SK-N-SH (cell line): ENCODE measurements at regions not wholly inside any gene's neighbourhood (a gene's known extent, or its start where the extent isn't known, plus 50 kb on each side); places are given as distances from the start of the nearest gene placed in this dataset.
"Not testable (repeated sequence)": the region's sequence is repeated elsewhere in the genome, so short reads cannot be mapped to it uniquely, and the experiment has no call there.

Experiments
- CTCF ChIA-PET: fragments of 300-600, 350-600 bp; formaldehyde crosslinking; extraction: SDS; loops from one replicate; lab custom pipeline; 2021; lab: Yijun Ruan, JAX
- POLR2A ChIA-PET: fragments of 350-600 bp; sonication (Branson Sonifier 250); formaldehyde crosslinking; extraction: SDS; loops from one replicate; lab custom pipeline; 2020; ENCODE audit warnings: antibody characterized with exemption, inconsistent platforms; lab: Yijun Ruan, JAX
- DNase-seq: peaks from one replicate; pipeline ENCODE4 v3.0.0; 2012
- H2AFZ ChIP-seq: fragments of 200-600 bp; sonication (generic); 2 replicates; pipeline ENCODE4 v1.8.1; 2016; ENCODE audit warnings: antibody characterized with exemption, mild to moderate bottlenecking, low read depth
- H3F3A ChIP-seq: fragments of 200-600 bp; sonication (generic); replicated peaks from 2 replicates; pipeline ENCODE3; 2016; ENCODE audit warnings: antibody characterized with exemption, mild to moderate bottlenecking; ENCODE audit not compliant: insufficient read depth
- H3K27ac ChIP-seq, 2 experiments: fragments of 200-500 bp in 1 of 2; fragments of 200-600 bp in 1 of 2; sonication (Bioruptor generic) in 1 of 2; sonication (generic), shearing (Covaris generic) in 1 of 2; 2 replicates each; pipeline versions ENCODE4 v1.5.1 to v1.6.1; 2014 to 2016; ENCODE audit warnings: low read depth in 2 of 2, inconsistent platforms in 1 of 2, low read length in 1 of 2, mild to moderate bottlenecking in 1 of 2, mixed read lengths in 1 of 2
- H3K27me3 ChIP-seq: fragments of 200-600 bp; sonication (generic), shearing (Covaris generic); 2 replicates; pipeline ENCODE4 v1.6.1; 2016; ENCODE audit warnings: mixed run types; ENCODE audit not compliant: insufficient read depth
- H3K36me3 ChIP-seq, 2 experiments: fragments of 200-500 bp in 1 of 2; fragments of 200-600 bp in 1 of 2; sonication (Bioruptor generic) in 1 of 2; sonication (generic) in 1 of 2; replicated peaks in 1 of 2; 2 replicates each; pipeline versions ENCODE3 to v1.5.1; 2014 to 2016; ENCODE audit warnings: low read length in 1 of 2, mild to moderate bottlenecking in 1 of 2; ENCODE audit not compliant: insufficient read depth in 2 of 2, control insufficient read depth in 1 of 2
- H3K4me1 ChIP-seq, 2 experiments: fragments of 200-500 bp in 1 of 2; fragments of 200-600 bp in 1 of 2; sonication (Bioruptor generic) in 1 of 2; sonication (generic), shearing (Covaris generic) in 1 of 2; 2 replicates each; pipeline versions ENCODE4 v1.5.1 to v1.6.1; 2014 to 2016; ENCODE audit warnings: low read depth in 1 of 2, low read length in 1 of 2, mixed run types in 1 of 2; ENCODE audit not compliant: insufficient read depth in 2 of 2, control insufficient read depth in 1 of 2
- H3K4me2 ChIP-seq: fragments of 200-600 bp; sonication (generic), shearing (Covaris generic); 2 replicates; pipeline ENCODE4 v1.6.1; 2017; ENCODE audit warnings: mixed run types
- H3K4me3 ChIP-seq, 2 experiments: fragments of 200-500 bp in 1 of 2; fragments of 200-600 bp in 1 of 2; sonication (Bioruptor generic) in 1 of 2; sonication (generic), shearing (Covaris generic) in 1 of 2; 2 replicates each; pipeline versions ENCODE4 v1.5.1 to v1.8.1; 2014 to 2016; ENCODE audit warnings: low read depth in 2 of 2, inconsistent platforms in 1 of 2, low read length in 1 of 2, mild to moderate bottlenecking in 1 of 2, mixed read lengths in 1 of 2, moderate library complexity in 1 of 2
- H3K79me2 ChIP-seq: fragments of 200-600 bp; sonication (generic); 2 replicates; pipeline ENCODE4 v1.8.1; 2017; ENCODE audit warnings: mild to moderate bottlenecking; ENCODE audit not compliant: insufficient read depth
- H3K9ac ChIP-seq: fragments of 200-600 bp; sonication (generic); 2 replicates; pipeline ENCODE4 v1.6.1; 2017; ENCODE audit warnings: mixed run types
- H3K9me2 ChIP-seq: fragments of 200-600 bp; sonication (generic); 2 replicates; pipeline ENCODE4 v1.6.1; 2017; ENCODE audit warnings: mixed run types
- H3K9me3 ChIP-seq: fragments of 200-600 bp; sonication (generic); 2 replicates; pipeline ENCODE4 v1.6.1; 2017; ENCODE audit warnings: mixed run types, mild to moderate bottlenecking, moderate library complexity
- H4K20me1 ChIP-seq: fragments of 200-600 bp; sonication (generic); 2 replicates; pipeline ENCODE4 v1.6.1; 2017; ENCODE audit warnings: mild to moderate bottlenecking, mixed run types; ENCODE audit not compliant: insufficient read depth
- CHD2 ChIP-seq: fragments of 150-350 bp; IDR thresholded peaks from 2 replicates; pipeline ENCODE4 v1.6.1; 2018; ENCODE audit warnings: low read length; ENCODE audit not compliant: partially characterized antibody
- FOXJ3 ChIP-seq: sonication (generic); formaldehyde crosslinking; IDR thresholded peaks from 2 replicates; pipeline ENCODE4 v1.5.1; 2020; ENCODE audit warnings: mild to moderate bottlenecking, missing genetic modification reagents
- FOXM1 ChIP-seq: IDR thresholded peaks from 2 replicates; pipeline ENCODE4 v1.4.0; 2012; ENCODE audit warnings: low read depth, mild to moderate bottlenecking
- GABPA ChIP-seq: IDR thresholded peaks from 2 replicates; pipeline ENCODE4 v1.4.0; 2012; ENCODE audit warnings: low read depth, mild to moderate bottlenecking
- JUND ChIP-seq: IDR thresholded peaks from 2 replicates; pipeline ENCODE4 v1.4.0; 2012
- MEF2A ChIP-seq: IDR thresholded peaks from 2 replicates; pipeline ENCODE4 v1.4.0; 2012; ENCODE audit warnings: low read depth, borderline replicate concordance
- NFIC ChIP-seq: IDR thresholded peaks from 2 replicates; pipeline ENCODE4 v1.4.0; 2012; ENCODE audit warnings: borderline replicate concordance
- NRF1 ChIP-seq: IDR thresholded peaks from 2 replicates; pipeline ENCODE4 v1.6.1; 2012; ENCODE audit warnings: low read depth, mild to moderate bottlenecking, low read length
- POLR2AphosphoS5 ChIP-seq: IDR thresholded peaks from 2 replicates; pipeline ENCODE4 v1.6.1; 2012; ENCODE audit warnings: low read depth, low read length
- RAD21 ChIP-seq: IDR thresholded peaks from 2 replicates; pipeline ENCODE4 v1.6.1; 2012; ENCODE audit warnings: mild to moderate bottlenecking, low read length
- SIN3A ChIP-seq: IDR thresholded peaks from 2 replicates; pipeline ENCODE4 v1.6.1; 2012; ENCODE audit warnings: low read depth, mild to moderate bottlenecking, low read length, moderate library complexity, borderline replicate concordance
- SMC3 ChIP-seq: IDR thresholded peaks from 2 replicates; pipeline ENCODE4 v1.6.1; 2012; ENCODE audit warnings: low read depth, low read length, improper control_type of control experiment
- TCF12 ChIP-seq: IDR thresholded peaks from 2 replicates; pipeline ENCODE4 v1.4.0; 2012
- TEAD4 ChIP-seq: IDR thresholded peaks from 2 replicates; pipeline ENCODE4 v1.4.0; 2012; ENCODE audit warnings: mild to moderate bottlenecking, borderline replicate concordance; ENCODE audit not compliant: insufficient read depth
- YY1 ChIP-seq: IDR thresholded peaks from 2 replicates; pipeline ENCODE4 v1.4.0; 2012; ENCODE audit warnings: low read depth, mild to moderate bottlenecking
- WGBS: methylation state at CpG from one replicate; pipeline ENCODE4 v1.1.6; 2017; ENCODE audit warnings: low lambda C conversion rate; 5-methylcytosine and 5-hydroxymethylcytosine counted together
- TF ChIP-seq, protein P1 (sequence below): IDR thresholded peaks from 2 replicates; pipeline ENCODE4 v1.4.0; 2012; ENCODE audit warnings: low read depth, borderline replicate concordance
- TF ChIP-seq, protein P2 (sequence below): IDR thresholded peaks from 2 replicates; pipeline ENCODE4 v1.4.0; 2012; ENCODE audit warnings: low read depth, borderline replicate concordance
- TF ChIP-seq, protein P3 (sequence below): fragments of 200-600 bp; sonication (generic); IDR thresholded peaks from 2 replicates; pipeline ENCODE4 v1.6.1; 2017; ENCODE audit warnings: antibody characterized with exemption, mild to moderate bottlenecking, moderate library complexity

DNA sequence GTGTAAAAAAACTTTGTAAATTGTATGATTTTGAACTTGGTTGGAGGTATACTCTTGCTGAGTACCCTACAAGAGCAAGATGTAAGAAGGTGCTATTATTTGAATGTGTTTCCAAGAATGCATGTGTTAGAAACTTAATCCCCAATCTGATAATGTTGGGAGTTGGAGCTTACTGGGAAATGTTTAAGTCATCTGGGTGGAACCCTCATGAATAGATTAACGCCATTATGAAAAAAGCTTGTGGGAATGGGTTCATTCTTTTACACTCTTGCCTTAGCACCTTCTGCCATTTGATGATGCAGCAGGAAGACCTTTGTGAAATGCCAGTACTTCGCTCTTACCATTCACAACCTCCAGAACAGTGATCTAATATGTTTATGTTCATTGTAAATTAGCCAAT, 498.3 kb downstream of the TMEM135 start:
- Histone ChIP-seq H3K4me3 (no peak overlapping the region), H3K4me1 (no peaks in the 10 kb centered on the region), H3K9ac (no peak overlapping the region), H2AFZ (no peak overlapping the region), H3K36me3 (no peaks in the 10 kb centered on the region), H3K9me2 (no peaks in the 10 kb centered on the region), H3K27me3 (no peaks in the 10 kb centered on the region), H3K27ac (no peak overlapping the region), H3K79me2 (no peaks in the 10 kb centered on the region), H3K4me2 (no peak overlapping the region), H3F3A (no peaks in the 10 kb centered on the region), H3K9me3 (no peaks in the 10 kb centered on the region), H4K20me1 (no peaks in the 10 kb centered on the region)
- 3% methylated on average over 2 of the region's 2 CpGs for WGBS
- POLR2A ChIA-PET = no interaction called here
- CTCF ChIA-PET = no interaction called here
- DNase-seq = no peak
- TF ChIP-seq JUND = no peak

- Histone ChIP-seq H3K4me3 (no peak overlapping the region), H2AFZ (no peak overlapping the region), H3K9ac (no peak overlapping the region), H3K9me3 (no peaks in the 10 kb centered on the region), H3K36me3 (no peaks in the 10 kb centered on the region), H4K20me1 (no peaks in the 10 kb centered on the region), H3K79me2 (no peaks in the 10 kb centered on the region), H3K9me2 (no peaks in the 10 kb centered on the region), H3F3A (no peaks in the 10 kb centered on the region), H3K27ac (no peak overlapping the region), H3K4me1 (no peaks in the 10 kb centered on the region), H3K4me2 (no peak overlapping the region), H3K27me3 (no peaks in the 10 kb centered on the region)
- DNase-seq = no peak
- CTCF ChIA-PET = no interaction called here
- POLR2A ChIA-PET = no interaction called here
- TF ChIP-seq TEAD4 = no peak
- TF ChIP-seq YY1 = no peak
- TF ChIP-seq GABPA = no peak
- TF ChIP-seq NRF1 = no peak
- TF ChIP-seq RAD21 = no peak
- TF ChIP-seq SMC3 = no peak
- TF ChIP-seq FOXJ3 (CRISPR knock-in tag) = no peak
- TF ChIP-seq NFIC = no peak
- TF ChIP-seq CHD2 = no peak
- TF ChIP-seq, protein P1, sequence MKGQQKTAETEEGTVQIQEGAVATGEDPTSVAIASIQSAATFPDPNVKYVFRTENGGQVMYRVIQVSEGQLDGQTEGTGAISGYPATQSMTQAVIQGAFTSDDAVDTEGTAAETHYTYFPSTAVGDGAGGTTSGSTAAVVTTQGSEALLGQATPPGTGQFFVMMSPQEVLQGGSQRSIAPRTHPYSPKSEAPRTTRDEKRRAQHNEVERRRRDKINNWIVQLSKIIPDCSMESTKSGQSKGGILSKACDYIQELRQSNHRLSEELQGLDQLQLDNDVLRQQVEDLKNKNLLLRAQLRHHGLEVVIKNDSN = no peak
- no peak for TF ChIP-seq TCF12
- TF ChIP-seq FOXM1 = no peak
- no peak for TF ChIP-seq MEF2A
- TF ChIP-seq, protein P2, sequence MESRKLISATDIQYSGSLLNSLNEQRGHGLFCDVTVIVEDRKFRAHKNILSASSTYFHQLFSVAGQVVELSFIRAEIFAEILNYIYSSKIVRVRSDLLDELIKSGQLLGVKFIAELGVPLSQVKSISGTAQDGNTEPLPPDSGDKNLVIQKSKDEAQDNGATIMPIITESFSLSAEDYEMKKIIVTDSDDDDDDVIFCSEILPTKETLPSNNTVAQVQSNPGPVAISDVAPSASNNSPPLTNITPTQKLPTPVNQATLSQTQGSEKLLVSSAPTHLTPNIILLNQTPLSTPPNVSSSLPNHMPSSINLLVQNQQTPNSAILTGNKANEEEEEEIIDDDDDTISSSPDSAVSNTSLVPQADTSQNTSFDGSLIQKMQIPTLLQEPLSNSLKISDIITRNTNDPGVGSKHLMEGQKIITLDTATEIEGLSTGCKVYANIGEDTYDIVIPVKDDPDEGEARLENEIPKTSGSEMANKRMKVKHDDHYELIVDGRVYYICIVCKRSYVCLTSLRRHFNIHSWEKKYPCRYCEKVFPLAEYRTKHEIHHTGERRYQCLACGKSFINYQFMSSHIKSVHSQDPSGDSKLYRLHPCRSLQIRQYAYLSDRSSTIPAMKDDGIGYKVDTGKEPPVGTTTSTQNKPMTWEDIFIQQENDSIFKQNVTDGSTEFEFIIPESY = no peak
- TF ChIP-seq, protein P3, sequence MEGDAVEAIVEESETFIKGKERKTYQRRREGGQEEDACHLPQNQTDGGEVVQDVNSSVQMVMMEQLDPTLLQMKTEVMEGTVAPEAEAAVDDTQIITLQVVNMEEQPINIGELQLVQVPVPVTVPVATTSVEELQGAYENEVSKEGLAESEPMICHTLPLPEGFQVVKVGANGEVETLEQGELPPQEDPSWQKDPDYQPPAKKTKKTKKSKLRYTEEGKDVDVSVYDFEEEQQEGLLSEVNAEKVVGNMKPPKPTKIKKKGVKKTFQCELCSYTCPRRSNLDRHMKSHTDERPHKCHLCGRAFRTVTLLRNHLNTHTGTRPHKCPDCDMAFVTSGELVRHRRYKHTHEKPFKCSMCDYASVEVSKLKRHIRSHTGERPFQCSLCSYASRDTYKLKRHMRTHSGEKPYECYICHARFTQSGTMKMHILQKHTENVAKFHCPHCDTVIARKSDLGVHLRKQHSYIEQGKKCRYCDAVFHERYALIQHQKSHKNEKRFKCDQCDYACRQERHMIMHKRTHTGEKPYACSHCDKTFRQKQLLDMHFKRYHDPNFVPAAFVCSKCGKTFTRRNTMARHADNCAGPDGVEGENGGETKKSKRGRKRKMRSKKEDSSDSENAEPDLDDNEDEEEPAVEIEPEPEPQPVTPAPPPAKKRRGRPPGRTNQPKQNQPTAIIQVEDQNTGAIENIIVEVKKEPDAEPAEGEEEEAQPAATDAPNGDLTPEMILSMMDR = no peak
- TF ChIP-seq POLR2AphosphoS5 = no peak
- no peak for TF ChIP-seq SIN3A
- 2% methylated on average over 4 of the region's 4 CpGs for WGBS
Measured at GRCh38 chr11:87535513-87535912, 497.8 kb downstream of the TMEM135 start.

- H3K9me3 ChIP-seq, H3K4me3 ChIP-seq, H3K9me2 ChIP-seq, H3K27me3 ChIP-seq, H3K4me2 ChIP-seq, H3K36me3 ChIP-seq, H3K27ac ChIP-seq, H3K79me2 ChIP-seq, H3K9ac ChIP-seq, H3K4me1 ChIP-seq, H3F3A ChIP-seq, H2AFZ ChIP-seq, H4K20me1 ChIP-seq, DNase-seq, POLR2A ChIA-PET, CTCF ChIA-PET: not testable (repeated sequence)
Measured at GRCh38 chr11:87531835-87532234, 494.1 kb downstream of the TMEM135 start.
